IgD-negative memory B cell (primary cell): ENCODE measurements at regions not wholly inside any gene's neighbourhood (a gene's known extent, or its start where the extent isn't known, plus 50 kb on each side); places are given as distances from the start of the nearest gene placed in this dataset.

Source experiments
- H3K27ac Mint-ChIP-seq, 3 donors: one replicate each; pipeline ENCODE4 v1.8.0; 2020 to 2022; ENCODE audit warnings: mild to moderate bottlenecking in 3 of 3, mixed read lengths in 3 of 3, moderate library complexity in 1 of 3
- H3K27me3 Mint-ChIP-seq: one replicate; pipeline ENCODE4 v1.8.0; 2021; ENCODE audit warnings: mixed read lengths
- H3K36me3 Mint-ChIP-seq: one replicate; pipeline ENCODE4 v1.8.0; 2020; ENCODE audit warnings: mild to moderate bottlenecking, mixed read lengths
- H3K4me1 Mint-ChIP-seq, 3 donors: one replicate each; pipeline ENCODE4 v1.8.0; 2020 to 2022; ENCODE audit warnings: mixed read lengths in 3 of 3, mild to moderate bottlenecking in 1 of 3
- H3K4me3 Mint-ChIP-seq, 4 donors: one replicate each; pipeline ENCODE4 v1.8.0; 2020 to 2022; ENCODE audit warnings: mild to moderate bottlenecking in 4 of 4, mixed read lengths in 4 of 4, moderate library complexity in 3 of 4
- H3K9me3 Mint-ChIP-seq, 3 donors: one replicate each; pipeline ENCODE4 v1.8.0; 2020 to 2021; ENCODE audit warnings: mixed read lengths in 3 of 3, mild to moderate bottlenecking in 1 of 3

DNA sequence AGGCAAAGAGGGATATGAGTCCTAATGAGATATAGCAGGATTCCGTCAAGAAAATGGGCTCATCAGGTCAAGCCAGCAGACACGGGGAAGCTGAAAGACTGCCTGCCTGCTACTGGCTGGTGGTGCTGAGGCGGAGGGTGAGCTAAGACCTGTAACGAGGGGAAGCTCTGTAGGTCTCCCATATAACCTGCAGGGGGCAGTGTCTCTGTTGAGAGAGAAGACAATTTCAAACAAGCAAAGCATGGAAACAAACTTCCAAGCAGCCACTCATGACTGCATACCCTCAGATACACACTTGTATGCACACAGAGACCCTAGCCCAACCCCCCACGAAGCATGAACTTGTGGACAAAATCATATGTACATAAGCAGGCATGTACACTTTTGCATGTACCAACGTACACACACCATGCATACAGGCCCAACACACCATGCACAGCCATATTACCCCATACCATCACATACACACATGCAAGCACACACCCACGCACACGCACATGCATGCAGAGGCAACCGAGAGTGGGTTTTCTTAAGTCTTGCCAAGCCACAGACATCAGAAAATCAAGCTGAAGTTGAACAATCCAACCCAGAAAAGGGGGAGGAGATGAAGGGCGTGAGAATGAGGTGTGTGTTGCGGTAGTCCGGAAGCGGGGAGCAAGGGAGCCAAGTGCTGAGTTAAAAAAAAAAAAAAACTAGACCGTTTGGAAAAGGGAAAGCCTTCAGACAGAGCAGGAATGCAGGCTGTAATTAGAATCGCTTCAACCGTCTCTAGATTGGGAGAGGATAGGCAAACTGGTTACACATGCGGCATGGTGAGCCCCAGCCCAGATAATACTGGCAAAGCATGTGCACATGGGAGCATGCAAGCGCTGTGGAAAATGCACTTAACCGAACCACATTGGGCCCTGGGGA is 71.0 kb downstream of the PJA1 start:
- peaks cover 2% of the 10 kb centered on the region for H3K27me3 Mint-ChIP-seq
- H3K27ac Mint-ChIP-seq, result no peak overlapping the region
- no peak overlapping the region for H3K4me3 Mint-ChIP-seq
- H3K4me1 Mint-ChIP-seq, result no peaks in the 10 kb centered on the region
- no peaks in the 10 kb centered on the region for H3K9me3 Mint-ChIP-seq
- H3K36me3 Mint-ChIP-seq, result no peaks in the 10 kb centered on the region

DNA sequence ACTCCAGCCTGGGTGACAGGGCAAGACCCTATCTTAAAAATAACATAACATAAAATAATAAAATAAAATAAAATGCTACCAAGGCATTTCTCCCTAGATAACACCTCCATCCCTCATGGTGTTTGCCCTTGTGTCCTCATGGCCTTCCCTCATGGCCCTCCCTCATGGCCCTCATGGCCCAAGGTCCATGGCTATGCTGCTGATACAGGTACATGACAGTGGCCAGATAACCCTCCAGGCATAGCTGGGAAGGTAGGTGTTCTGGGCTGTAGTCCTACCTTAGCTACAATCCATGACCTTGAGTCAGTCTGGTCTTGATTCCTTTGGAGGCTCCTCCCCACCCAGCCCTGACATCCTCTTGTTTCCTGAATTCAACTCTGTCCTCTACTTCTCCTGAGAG is 75.2 kb downstream of the PJA1 start:
- Mint-ChIP-seq H3K36me3 (no peaks in the 10 kb centered on the region), H3K27ac (peak overlapping the region in 1 of 3 donors; percentile 33), H3K27me3 (peaks cover 2% of the 10 kb centered on the region), H3K9me3 (no peaks in the 10 kb centered on the region), H3K4me1 (no peaks in the 10 kb centered on the region), H3K4me3 (no peak overlapping the region)

DNA sequence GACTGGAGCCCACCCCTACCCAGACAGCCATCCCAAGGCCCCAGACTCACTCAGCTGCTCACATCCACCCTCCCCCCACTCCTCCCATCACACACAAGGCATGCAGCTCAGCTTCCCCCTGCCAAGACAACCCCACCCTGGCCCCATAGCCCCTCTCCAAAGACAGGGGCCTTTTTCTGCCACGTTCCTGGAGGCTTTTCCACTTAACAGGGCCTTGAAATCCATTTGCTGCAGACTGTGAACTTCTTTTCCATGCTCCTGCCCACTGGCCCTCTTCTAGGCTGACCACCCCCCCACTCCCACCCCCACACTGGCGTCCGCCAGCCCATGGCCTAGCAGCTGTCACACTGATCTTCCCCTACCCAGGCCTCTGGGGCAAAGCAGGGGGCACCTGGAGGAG is 76.0 kb downstream of the PJA1 start:
- Mint-ChIP-seq H3K4me3 (no peak overlapping the region), H3K9me3 (no peaks in the 10 kb centered on the region), H3K27ac (no peak overlapping the region), H3K4me1 (no peaks in the 10 kb centered on the region), H3K27me3 (peaks cover 2% of the 10 kb centered on the region), H3K36me3 (no peaks in the 10 kb centered on the region)

DNA sequence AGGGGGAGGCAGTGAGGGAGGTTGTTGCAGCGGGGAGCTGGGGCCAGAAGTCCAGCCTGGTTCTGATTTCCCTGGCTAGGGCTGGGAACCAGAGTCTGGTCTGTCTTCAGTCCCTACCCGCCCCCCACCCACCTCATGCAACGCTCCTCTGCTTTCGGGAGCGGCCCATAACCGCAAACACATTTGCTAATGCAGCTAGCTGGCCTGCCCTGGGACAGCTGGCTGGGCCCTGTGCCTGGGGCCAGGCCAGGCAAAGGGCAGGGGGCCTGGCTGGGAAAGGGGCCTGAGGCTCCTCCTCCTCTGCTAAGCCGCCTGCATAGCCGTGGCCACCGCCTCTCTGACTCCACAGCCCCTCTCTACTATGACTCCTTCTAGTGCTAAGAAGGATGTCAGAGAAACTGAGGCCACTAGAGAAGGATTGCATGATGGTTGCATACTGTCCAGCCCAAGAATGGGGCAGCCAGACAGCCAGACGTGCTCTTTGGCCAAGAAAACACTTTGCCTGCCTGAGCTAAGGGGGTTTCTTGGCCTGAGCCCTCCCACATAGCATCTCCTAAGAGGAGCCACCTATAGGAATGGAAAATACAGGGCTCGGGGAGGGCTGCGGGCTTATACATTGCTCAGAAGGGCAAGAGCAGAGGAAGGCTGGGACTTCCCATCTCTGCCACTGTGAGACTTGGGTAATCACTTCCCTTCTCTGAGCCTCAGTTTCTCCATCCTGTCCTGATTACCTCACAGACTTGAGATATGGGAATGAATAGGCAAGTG is 76.9 kb downstream of the PJA1 start:
- Mint-ChIP-seq H3K4me3 (no peak overlapping the region), H3K27ac (no peak overlapping the region), H3K36me3 (no peaks in the 10 kb centered on the region), H3K4me1 (no peaks in the 10 kb centered on the region), H3K27me3 (peaks cover 4% of the 10 kb centered on the region), H3K9me3 (no peaks in the 10 kb centered on the region)

DNA sequence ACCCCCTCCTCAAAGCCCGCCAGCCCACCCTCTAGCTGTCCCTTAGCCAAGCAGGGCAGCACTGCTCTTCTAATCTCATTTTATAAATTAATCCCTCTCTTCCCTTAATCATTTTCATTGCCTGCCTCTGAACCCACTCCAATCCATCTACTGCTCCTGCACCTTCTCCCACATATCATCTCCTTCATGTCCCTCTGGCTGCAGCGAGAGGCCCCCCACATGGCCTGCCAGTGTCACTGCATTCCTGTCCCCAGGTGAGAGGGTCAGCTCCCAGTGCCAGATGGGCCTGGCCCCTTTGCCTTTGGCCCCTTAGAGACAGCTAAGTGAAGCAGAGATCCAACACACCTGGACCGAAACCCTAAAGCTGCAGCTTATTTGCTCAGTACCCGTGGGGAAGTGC is 79.4 kb downstream of the PJA1 start:
- no peak overlapping the region for H3K27ac Mint-ChIP-seq
- H3K4me3 Mint-ChIP-seq, result no peak overlapping the region
- no peaks in the 10 kb centered on the region for H3K4me1 Mint-ChIP-seq
- no peaks in the 10 kb centered on the region for H3K36me3 Mint-ChIP-seq
- no peaks in the 10 kb centered on the region for H3K9me3 Mint-ChIP-seq
- peaks cover 3% of the 10 kb centered on the region for H3K27me3 Mint-ChIP-seq

DNA sequence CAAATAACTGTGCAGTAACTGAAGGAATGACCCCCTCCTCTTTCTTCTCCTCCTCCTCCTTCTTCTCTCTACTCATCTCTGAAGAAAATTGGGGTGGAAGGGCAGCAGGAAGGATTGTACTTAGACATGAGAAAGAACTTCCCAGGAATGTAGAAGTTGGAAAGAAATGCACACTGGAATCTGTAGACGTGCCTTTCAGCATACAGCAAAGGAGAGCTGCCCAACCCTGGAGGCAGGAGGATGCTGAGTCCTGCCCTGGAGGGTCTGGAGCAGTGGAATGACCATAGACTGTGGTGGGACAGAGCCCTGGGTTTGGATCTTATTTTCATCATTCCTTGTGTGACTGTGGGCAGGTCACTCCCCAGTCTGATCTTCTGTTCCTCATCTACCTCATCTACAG is 80.1 kb downstream of the PJA1 start:
- Mint-ChIP-seq H3K36me3 (no peaks in the 10 kb centered on the region), H3K4me3 (no peak overlapping the region), H3K4me1 (no peaks in the 10 kb centered on the region), H3K9me3 (no peaks in the 10 kb centered on the region), H3K27me3 (peaks cover 5% of the 10 kb centered on the region), H3K27ac (no peak overlapping the region)

DNA sequence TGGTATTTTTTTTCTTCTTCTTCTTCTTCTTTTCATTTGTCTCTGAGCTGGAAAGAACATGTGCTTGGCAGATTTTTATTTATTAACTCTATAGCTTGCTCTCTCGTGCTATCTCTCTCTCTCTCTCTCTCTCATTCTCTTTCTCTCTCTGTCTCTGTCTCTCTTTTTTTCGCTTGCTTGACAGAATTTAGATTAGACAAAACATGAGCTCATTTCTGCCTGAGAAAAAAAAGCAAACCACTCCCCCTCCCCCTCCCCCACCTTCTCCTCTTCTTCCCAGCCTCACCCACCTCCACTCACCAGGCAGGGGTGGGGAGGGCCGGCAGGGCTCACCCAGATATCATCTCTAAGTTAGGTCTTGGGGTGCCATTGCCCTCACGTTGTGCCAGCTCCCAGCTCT is 81.5 kb downstream of the PJA1 start:
- no peak overlapping the region for H3K4me3 Mint-ChIP-seq
- H3K27ac Mint-ChIP-seq, result peak overlapping the region in 1 of 3 donors; percentile 80
- H3K4me1 Mint-ChIP-seq, result no peaks in the 10 kb centered on the region
- H3K9me3 Mint-ChIP-seq, result no peaks in the 10 kb centered on the region
- no peaks in the 10 kb centered on the region for H3K36me3 Mint-ChIP-seq
- H3K27me3 Mint-ChIP-seq, result peaks cover 5% of the 10 kb centered on the region

DNA sequence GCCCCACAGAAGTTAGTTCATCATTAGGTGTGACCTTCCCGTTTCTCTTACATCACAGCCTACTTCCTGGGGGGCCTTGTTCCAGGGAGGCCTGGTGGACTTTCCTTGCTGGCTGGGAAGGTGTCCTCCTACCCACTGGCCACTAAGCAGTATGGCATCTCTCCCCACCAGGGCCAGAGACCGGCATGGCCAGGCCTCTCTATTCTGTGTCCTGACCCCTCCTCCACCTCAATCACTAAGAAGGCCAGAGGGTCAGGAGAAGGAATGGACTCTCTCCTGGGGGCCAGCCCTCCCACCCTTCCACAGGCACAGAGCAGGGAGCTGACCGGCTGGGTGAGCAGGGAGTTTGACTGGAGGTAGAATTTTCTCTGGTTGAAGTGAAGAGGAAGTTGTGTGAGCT is 81.9 kb downstream of the PJA1 start:
- H3K4me1 Mint-ChIP-seq, result no peaks in the 10 kb centered on the region
- peak overlapping the region in 1 of 3 donors; percentile 80 for H3K27ac Mint-ChIP-seq
- peaks cover 5% of the 10 kb centered on the region for H3K27me3 Mint-ChIP-seq
- no peaks in the 10 kb centered on the region for H3K9me3 Mint-ChIP-seq
- H3K4me3 Mint-ChIP-seq, result no peak overlapping the region
- H3K36me3 Mint-ChIP-seq, result no peaks in the 10 kb centered on the region

DNA sequence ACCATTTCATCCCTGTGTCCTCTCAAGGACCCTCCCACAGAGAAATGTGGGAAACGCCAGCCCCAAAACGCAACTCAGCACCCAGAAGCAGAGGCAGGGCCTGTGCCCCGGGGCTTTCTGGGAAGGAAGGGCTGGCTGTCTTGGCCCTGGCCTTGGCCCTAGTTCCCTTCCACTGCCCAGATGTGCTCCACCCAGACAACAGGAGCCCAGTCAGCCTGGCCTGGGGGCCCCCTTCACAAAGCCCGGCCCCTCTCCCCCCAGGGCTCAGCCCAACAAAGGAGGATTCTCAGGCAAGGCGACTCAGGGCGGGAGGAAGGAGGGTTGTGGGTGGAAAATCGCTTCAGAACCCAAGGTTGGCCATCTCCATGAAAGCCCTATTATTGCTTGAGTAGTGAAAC is 82.5 kb downstream of the PJA1 start:
- Mint-ChIP-seq H3K4me3 (no peak overlapping the region), H3K9me3 (no peaks in the 10 kb centered on the region), H3K27me3 (peaks cover 6% of the 10 kb centered on the region), H3K36me3 (no peaks in the 10 kb centered on the region), H3K27ac (no peak overlapping the region), H3K4me1 (no peaks in the 10 kb centered on the region)

DNA sequence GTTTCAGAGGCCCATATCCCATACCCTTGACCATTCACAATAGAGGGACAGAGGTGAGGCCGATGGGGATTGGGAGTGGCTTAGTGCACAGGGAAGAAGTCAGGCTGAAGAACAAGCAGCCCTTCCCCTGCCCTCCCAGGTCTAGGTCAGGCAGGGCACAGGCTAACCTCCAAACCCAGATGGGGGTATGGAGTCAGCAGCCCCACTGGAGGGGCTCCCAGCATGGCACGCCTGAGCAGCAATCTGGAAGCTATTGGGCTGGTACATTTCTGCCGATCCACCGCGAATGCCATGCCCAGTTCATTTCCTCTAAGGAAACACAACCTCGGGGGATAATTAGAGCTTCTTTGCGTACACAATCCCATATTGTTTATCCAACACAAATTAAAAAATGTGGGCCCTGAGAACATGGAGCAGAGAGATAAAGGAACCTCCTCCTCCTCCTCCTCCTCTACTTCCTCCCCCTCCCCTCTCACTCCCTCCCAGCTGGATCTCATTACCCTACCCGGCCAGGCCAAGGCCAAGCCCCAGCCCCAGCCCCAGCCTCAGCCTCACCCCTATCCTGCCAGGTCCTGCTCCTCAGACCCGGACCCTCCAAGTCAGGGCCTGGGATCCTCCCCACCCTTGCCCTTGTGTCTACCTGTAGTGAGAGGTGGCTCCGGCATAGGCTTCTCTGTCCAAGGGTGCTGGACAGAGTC is 83.0 kb downstream of the PJA1 start:
- peaks cover 6% of the 10 kb centered on the region for H3K27me3 Mint-ChIP-seq

DNA sequence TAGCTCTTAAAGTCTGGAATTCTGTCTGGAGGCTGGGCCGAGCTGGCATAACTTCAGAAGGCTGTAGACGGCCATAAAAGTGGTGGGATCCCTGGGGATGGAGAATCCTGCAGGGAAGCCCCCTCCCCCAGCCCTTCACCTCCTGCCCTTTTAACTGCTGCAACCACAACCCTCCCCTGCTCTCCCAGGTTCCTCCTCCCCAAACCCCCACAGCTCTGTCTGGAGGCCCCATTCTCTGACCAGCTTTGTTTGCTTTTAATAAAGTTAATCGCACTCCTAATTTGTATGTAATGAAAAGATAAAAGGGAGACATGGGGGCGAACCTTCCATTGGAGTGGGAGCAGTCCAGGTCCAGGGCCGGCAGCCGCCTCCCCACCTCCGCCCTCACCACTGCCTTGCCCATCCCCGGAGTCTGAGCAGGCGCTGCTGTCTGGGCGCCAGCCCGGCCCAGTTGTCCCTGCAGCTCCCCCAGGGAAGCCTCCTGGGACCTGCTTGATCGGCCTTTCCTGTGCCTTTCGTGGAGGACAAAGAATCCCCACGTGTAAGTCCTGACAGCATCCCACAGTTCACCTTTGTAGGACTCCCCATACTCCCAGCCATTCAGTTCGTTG is 84.3 kb downstream of the PJA1 start:
- H3K4me3 Mint-ChIP-seq, result no peak overlapping the region
- peaks cover 6% of the 10 kb centered on the region for H3K27me3 Mint-ChIP-seq
- H3K36me3 Mint-ChIP-seq, result no peaks in the 10 kb centered on the region
- no peak overlapping the region for H3K27ac Mint-ChIP-seq
- no peaks in the 10 kb centered on the region for H3K9me3 Mint-ChIP-seq
- H3K4me1 Mint-ChIP-seq, result no peaks in the 10 kb centered on the region

More for the DNA sequence above, 83.0 kb downstream of the PJA1 start:
- no peaks in the 10 kb centered on the region for H3K9me3 Mint-ChIP-seq
- H3K36me3 Mint-ChIP-seq, result no peaks in the 10 kb centered on the region
- H3K27ac Mint-ChIP-seq, result no peak overlapping the region
- H3K4me1 Mint-ChIP-seq, result no peaks in the 10 kb centered on the region
- H3K4me3 Mint-ChIP-seq, result no peak overlapping the region

DNA sequence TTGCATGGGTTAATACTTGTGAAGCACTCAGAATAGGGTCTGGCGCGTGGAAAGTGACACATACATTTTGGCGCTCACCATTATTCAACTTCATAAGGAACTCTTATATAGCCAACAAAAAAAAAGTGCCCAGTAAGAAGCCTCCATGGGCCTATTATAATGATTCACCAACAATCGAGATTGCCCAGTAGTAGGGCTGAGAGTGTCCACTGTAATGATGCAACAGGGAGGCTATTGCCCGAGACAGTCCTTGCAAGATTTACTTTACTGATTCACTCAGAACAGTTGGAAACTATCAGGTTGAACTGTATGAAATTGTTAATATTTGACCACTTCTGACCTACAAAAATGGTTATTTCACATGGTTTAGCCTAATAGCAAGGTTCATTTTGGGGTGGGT is 86.0 kb downstream of the PJA1 start:
- Mint-ChIP-seq H3K4me3 (no peak overlapping the region), H3K36me3 (no peaks in the 10 kb centered on the region), H3K9me3 (no peaks in the 10 kb centered on the region), H3K27me3 (peaks cover 6% of the 10 kb centered on the region), H3K4me1 (no peaks in the 10 kb centered on the region), H3K27ac (no peak overlapping the region)

DNA sequence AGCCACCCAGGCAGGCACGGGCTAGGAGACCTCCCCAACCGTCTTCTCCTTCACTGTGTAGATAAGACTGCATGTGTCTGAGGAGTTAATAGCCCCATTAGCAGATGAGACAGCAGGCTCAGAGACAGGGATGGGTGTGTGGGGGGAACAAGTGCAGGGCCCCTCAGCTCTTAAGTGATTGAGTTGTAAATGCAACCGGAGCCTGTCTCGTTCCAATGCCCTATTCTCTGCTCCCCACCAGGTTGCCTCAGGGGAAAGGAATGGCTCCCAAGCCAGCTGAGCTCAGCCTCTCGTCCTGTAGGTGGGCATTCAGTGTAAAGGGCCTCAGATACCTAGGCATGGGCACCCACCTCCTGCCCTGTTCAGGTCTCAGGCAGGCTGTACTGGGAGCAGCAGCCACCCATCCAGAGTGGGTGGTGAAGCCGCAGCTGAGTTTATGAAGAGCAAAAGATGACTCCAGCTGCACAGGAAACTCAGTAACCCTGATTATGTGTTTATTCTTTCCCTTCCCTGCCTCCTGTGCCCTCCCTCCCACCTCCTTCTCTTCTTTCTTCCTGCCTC is 87.3 kb downstream of the PJA1 start:
- Mint-ChIP-seq H3K4me1 (no peaks in the 10 kb centered on the region), H3K36me3 (no peaks in the 10 kb centered on the region)

DNA sequence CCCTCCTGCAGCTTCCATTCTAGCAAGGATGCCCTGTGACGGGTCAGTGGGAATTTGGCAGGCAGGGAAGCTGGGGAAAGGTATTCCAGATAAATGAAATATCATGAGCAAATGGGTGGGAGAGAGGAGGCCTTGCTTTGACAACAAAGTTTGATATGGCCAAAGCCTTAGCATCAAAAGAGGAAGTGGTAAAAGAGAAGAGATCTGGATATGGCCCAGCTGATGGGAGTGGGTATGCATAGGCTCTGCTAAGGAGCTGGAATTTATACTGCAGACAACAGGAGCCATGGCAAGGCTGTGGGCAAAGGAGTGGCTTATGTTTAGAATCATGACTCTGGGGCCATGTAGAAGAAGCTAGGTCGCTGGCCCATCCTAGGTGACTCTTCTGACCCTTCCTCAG is 89.2 kb downstream of the PJA1 start:
- Mint-ChIP-seq H3K36me3 (no peaks in the 10 kb centered on the region), H3K27ac (no peak overlapping the region), H3K4me1 (no peaks in the 10 kb centered on the region), H3K27me3 (peaks cover 4% of the 10 kb centered on the region), H3K9me3 (no peaks in the 10 kb centered on the region), H3K4me3 (no peak overlapping the region)

More for the DNA sequence above, 87.3 kb downstream of the PJA1 start:
- Mint-ChIP-seq H3K9me3 (no peaks in the 10 kb centered on the region), H3K27me3 (peaks cover 4% of the 10 kb centered on the region), H3K27ac (no peak overlapping the region), H3K4me3 (no peak overlapping the region)

DNA sequence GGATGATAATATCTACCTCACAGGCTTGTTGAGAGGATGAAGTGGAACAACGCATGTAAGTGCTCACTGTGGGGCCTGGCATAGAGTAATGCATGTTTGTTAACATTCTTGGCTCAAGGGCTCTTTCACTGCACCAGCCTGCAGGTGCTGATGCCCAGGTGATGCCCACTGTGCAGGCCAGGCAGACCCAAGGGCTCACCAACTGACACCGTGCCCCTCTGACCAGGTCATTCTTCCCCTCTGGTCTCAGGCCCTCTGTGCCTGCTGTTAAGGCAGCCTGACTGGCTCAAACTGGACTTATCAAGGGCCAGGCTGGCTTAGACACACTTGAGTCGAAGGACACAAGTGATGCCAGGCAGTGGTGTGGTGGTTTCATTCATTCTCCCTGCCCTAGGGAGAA is 90.5 kb downstream of the PJA1 start:
- peaks cover 2% of the 10 kb centered on the region for H3K27me3 Mint-ChIP-seq

More for the DNA sequence above, 90.5 kb downstream of the PJA1 start:
- no peak overlapping the region for H3K27ac Mint-ChIP-seq
- H3K9me3 Mint-ChIP-seq, result no peaks in the 10 kb centered on the region
- H3K4me1 Mint-ChIP-seq, result no peaks in the 10 kb centered on the region
- no peak overlapping the region for H3K4me3 Mint-ChIP-seq
- H3K36me3 Mint-ChIP-seq, result no peaks in the 10 kb centered on the region
